ENCODE measurements at regions not wholly inside any gene's neighbourhood (a gene's known extent, or its start where the extent isn't known, plus 50 kb on each side); places are given as distances from the start of the nearest gene placed in this dataset.

DNA sequence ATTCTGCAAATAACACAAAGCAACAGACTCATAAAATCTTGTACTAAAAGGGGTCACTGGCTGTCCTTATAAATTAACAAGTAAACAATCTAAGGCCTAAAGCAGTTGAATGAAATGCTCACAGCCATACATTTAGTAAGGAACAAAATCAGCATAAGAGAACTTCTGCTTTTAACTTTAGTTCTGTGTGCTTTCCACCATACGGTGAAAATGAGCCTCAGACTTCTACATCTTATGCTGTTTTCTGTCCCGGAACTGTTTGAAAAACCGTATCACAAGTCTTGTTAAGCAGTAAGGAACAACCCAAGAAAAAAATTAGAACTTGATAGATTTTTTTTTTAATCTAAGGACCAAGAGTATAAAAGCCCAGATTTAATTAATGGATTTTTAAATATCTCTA lies 549.1 kb upstream of the MIR17HG start:
- Mint-ChIP-seq H3K9me3 (no peaks in the 10 kb centered on the region), H3K36me3 (no peaks in the 10 kb centered on the region), H3K4me1 (ENCODE audit: unreplicated experiment) (no peaks in the 10 kb centered on the region), H3K27ac (no peak overlapping the region), H3K27me3 (no peaks in the 10 kb centered on the region), H3K4me3 (no peak overlapping the region)
- TF ChIP-seq, protein P1, sequence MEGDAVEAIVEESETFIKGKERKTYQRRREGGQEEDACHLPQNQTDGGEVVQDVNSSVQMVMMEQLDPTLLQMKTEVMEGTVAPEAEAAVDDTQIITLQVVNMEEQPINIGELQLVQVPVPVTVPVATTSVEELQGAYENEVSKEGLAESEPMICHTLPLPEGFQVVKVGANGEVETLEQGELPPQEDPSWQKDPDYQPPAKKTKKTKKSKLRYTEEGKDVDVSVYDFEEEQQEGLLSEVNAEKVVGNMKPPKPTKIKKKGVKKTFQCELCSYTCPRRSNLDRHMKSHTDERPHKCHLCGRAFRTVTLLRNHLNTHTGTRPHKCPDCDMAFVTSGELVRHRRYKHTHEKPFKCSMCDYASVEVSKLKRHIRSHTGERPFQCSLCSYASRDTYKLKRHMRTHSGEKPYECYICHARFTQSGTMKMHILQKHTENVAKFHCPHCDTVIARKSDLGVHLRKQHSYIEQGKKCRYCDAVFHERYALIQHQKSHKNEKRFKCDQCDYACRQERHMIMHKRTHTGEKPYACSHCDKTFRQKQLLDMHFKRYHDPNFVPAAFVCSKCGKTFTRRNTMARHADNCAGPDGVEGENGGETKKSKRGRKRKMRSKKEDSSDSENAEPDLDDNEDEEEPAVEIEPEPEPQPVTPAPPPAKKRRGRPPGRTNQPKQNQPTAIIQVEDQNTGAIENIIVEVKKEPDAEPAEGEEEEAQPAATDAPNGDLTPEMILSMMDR (conservative IDR thresholded peaks at IDR 0.05): no peak
- no peak for DNase-seq (ENCODE audit: extremely low spot score, unreplicated experiment)

DNA sequence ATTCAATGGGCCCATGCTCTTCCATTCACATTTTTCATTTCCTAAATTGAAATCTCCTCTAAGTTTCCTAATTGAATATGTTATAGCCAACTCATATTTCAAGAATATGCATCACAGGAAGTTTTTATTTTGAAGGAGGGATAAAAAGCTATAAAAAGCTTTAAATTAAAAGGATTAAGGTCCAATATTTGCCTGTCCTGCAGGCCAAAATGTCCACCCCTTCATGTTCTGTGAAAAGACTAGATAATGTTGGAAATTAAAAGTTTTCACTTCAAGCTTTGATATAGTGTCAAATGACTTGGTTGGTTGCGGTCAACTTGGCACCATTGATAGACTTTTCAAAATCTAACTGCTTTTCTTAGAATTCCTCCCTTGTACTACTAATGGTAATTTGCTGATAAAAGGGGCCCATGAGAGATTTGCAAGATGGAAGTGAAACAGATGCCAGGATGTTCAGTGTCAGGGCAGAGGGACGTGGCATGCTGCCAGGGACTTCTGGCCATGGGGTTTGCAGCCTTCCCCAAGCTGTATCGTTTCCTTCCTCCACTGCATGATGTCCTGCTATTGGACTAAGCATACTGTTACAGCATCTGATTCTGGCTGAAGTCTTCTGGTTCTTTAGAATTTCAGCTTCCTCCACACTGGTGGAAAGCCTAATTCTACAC lies 547.3 kb upstream of the MIR17HG start:
- Mint-ChIP-seq H3K27me3 (no peaks in the 10 kb centered on the region), H3K27ac (no peak overlapping the region), H3K36me3 (no peaks in the 10 kb centered on the region), H3K4me1 (ENCODE audit: unreplicated experiment) (no peaks in the 10 kb centered on the region), H3K4me3 (no peak overlapping the region), H3K9me3 (no peaks in the 10 kb centered on the region)
- DNase-seq (ENCODE audit: extremely low spot score, unreplicated experiment): no peak
- TF ChIP-seq, protein P1 (conservative IDR thresholded peaks at IDR 0.05): no peak

DNA sequence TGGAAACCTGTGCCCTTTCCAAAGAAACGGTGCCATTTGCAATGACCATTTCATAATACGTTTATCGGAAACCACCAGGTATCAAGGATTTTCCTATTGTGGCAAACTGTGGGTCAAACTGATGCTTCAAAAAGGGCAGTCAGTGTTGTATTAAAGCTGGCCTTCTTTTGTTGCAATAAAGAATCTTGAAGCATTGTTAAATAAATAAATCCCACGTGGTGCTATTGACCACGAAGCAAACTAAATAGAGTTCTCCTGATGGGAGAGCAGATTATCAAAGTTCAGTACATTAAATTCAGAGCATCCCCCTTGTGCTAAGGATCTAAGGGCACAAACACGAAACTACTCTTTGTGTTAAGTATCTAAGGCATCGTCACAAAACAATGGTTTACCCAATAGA lies 545.9 kb upstream of the MIR17HG start:
- H3K4me3 Mint-ChIP-seq: no peak overlapping the region
- no peaks in the 10 kb centered on the region for H3K9me3 Mint-ChIP-seq
- no peaks in the 10 kb centered on the region for H3K27me3 Mint-ChIP-seq
- no peaks in the 10 kb centered on the region for H3K4me1 Mint-ChIP-seq (ENCODE audit: unreplicated experiment)
- no peak overlapping the region for H3K27ac Mint-ChIP-seq
- H3K36me3 Mint-ChIP-seq: no peaks in the 10 kb centered on the region
- DNase-seq (ENCODE audit: extremely low spot score, unreplicated experiment): no peak
- TF ChIP-seq, protein P1 (conservative IDR thresholded peaks at IDR 0.05): no peak

DNA sequence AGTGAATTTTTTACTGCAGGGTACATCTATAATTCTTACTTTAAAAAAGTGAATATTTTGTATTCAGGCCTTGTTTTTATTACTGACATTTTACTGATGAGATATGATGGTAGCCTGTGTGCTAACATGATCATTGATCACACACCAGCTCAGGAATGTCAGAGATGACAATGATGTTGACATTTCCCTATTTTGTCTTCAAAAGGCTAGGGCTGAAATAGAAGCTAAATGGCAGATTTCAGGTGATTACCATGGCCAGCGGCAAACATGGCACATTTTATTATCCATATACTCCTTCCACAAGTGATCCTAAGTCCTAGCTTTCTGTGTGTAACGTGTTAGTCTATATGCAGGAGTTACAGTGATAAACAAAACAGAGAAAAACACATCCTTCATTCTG lies 544.3 kb upstream of the MIR17HG start:
- H3K27me3 Mint-ChIP-seq: no peaks in the 10 kb centered on the region
- no peaks in the 10 kb centered on the region for H3K9me3 Mint-ChIP-seq
- H3K36me3 Mint-ChIP-seq: peaks cover 3% of the 10 kb centered on the region
- H3K4me3 Mint-ChIP-seq: no peak overlapping the region
- H3K4me1 Mint-ChIP-seq (ENCODE audit: unreplicated experiment): no peaks in the 10 kb centered on the region
- TF ChIP-seq, protein P1 (conservative IDR thresholded peaks at IDR 0.05): no peak
- DNase-seq (ENCODE audit: extremely low spot score, unreplicated experiment): no peak
- no peak overlapping the region for H3K27ac Mint-ChIP-seq

DNA sequence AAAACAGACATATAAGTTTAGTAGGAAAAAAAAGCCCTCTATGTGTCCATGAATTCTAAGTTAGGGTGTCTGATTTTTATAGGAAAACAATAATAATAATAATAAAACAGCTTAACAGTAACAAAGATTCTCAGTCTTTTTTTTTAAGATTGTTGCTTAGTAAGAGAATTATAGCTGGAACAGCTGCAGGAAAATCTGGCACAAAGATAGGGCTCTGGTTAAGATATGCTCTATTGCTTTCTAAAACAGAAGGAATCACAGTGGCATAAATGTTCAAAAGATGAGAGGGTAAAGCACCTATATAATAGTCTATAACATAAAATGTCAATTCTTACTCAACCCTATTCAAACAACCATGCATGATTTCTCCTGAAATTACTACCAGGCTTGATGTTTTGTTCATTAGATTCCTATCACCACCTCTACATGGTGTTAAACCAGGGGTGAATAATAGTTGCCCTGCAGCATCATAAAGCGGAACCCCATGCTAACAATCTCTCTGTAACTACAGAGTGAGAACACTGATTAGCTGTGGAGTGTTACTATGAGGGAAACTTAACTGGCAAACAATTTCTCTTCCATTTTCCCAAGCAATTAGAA lies 541.4 kb upstream of the MIR17HG start:
- peaks cover 3% of the 10 kb centered on the region for H3K36me3 Mint-ChIP-seq
- no peak overlapping the region for H3K4me3 Mint-ChIP-seq
- H3K9me3 Mint-ChIP-seq: no peaks in the 10 kb centered on the region

More for the DNA sequence above, 541.4 kb upstream of the MIR17HG start:
- Mint-ChIP-seq H3K27me3 (no peaks in the 10 kb centered on the region), H3K27ac (no peak overlapping the region), H3K4me1 (ENCODE audit: unreplicated experiment) (no peaks in the 10 kb centered on the region)
- DNase-seq (ENCODE audit: extremely low spot score, unreplicated experiment): no peak
- TF ChIP-seq, protein P1 (conservative IDR thresholded peaks at IDR 0.05): no peak

Measured in type B pancreatic cell (in vitro differentiated cells).